Smooth muscle cell (in vitro differentiated cells): ENCODE measurements at regions not wholly inside any gene's neighbourhood (a gene's known extent, or its start where the extent isn't known, plus 50 kb on each side); places are given as distances from the start of the nearest gene placed in this dataset.

Experiments
- DNase-seq: peaks from one replicate; lab custom pipeline; 2025; ENCODE audit not compliant: unreplicated experiment; lab: John Stamatoyannopoulos, UW
- H2AFZ ChIP-seq: fragments of 200-600 bp; sonication (generic); 2 replicates; pipeline ENCODE4 v1.6.0; 2016; ENCODE audit warnings: antibody characterized with exemption, low read depth, mild to moderate bottlenecking
- H3F3A ChIP-seq: fragments of 200-600 bp; sonication (generic); 2 replicates; pipeline ENCODE4 v1.6.0; 2017; ENCODE audit warnings: antibody characterized with exemption, low read depth
- H3K27ac ChIP-seq: fragments of 200-600 bp; sonication (generic); 2 replicates; pipeline ENCODE4 v1.5.1; 2016; ENCODE audit warnings: low read depth, mild to moderate bottlenecking
- H3K27me3 ChIP-seq: fragments of 200-600 bp; sonication (generic); 2 replicates; pipeline ENCODE4 v1.6.1; 2016; ENCODE audit warnings: low read depth, mild to moderate bottlenecking
- H3K36me3 ChIP-seq: fragments of 200-600 bp; sonication (generic); 2 replicates; pipeline ENCODE4 v1.5.1; 2016; ENCODE audit warnings: low read depth
- H3K4me1 ChIP-seq: fragments of 200-600 bp; sonication (generic); 2 replicates; pipeline ENCODE4 v1.5.1; 2016; ENCODE audit warnings: low read depth
- H3K4me2 ChIP-seq: fragments of 200-600 bp; sonication (generic); 2 replicates; pipeline ENCODE4 v1.6.0; 2016; ENCODE audit warnings: mild to moderate bottlenecking
- H3K4me3 ChIP-seq: fragments of 200-600 bp; sonication (generic); 2 replicates; pipeline ENCODE4 v1.5.1; 2016; ENCODE audit warnings: mild to moderate bottlenecking
- H3K79me2 ChIP-seq: fragments of 200-600 bp; sonication (generic); 2 replicates; pipeline ENCODE4 v1.6.0; 2016; ENCODE audit warnings: low read depth, mild to moderate bottlenecking
- H3K9ac ChIP-seq: fragments of 200-600 bp; sonication (generic); 2 replicates; pipeline ENCODE4 v1.6.0; 2016; ENCODE audit warnings: low read depth
- H3K9me3 ChIP-seq: fragments of 200-600 bp; sonication (generic); replicated peaks from 2 replicates; pipeline ENCODE4 v1.5.1; 2016; ENCODE audit warnings: low read depth
- H4K20me1 ChIP-seq: fragments of 200-600 bp; sonication (generic); 2 replicates; pipeline ENCODE4 v1.6.0; 2016; ENCODE audit warnings: low read depth
- WGBS: methylation state at CpG from one replicate; pipeline ENCODE4 v1.1.7; 2016; ENCODE audit warnings: low lambda C conversion rate; 5-methylcytosine and 5-hydroxymethylcytosine counted together
- TF ChIP-seq, protein P1 (sequence below): fragments of 200-600 bp; sonication (generic); IDR thresholded peaks from 2 replicates; pipeline ENCODE4 v1.5.1; 2017; ENCODE audit warnings: borderline replicate concordance, mild to moderate bottlenecking, antibody characterized with exemption; ENCODE audit not compliant: insufficient read depth, poor library complexity, severe bottlenecking

DNA sequence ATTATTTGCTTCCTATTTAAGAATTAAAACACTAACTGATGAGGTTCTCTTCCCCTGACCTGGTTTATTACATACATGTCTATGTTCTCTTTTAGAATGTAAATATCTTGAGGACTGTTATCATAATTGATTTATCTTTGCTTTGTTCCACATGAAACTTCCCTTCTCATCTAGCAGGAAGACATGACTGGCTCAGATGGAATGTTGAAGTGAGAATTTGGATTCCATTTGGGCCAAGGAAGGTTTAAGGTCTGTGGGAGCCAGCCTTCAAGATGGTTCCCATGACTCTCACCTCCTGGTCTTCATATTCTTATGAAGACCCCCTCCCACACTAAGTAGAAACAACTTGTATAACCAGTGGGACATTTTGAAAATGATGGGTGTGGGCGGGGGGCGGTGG is 222.2 kb upstream of the GADL1 start:
- H3K4me3 ChIP-seq, result no peak overlapping the region
- DNase-seq, result no peak
- WGBS, result 100% methylated on average over 2 of the region's 2 CpGs
- H3K9ac ChIP-seq, result no peak overlapping the region
- no peaks in the 10 kb centered on the region for H3K36me3 ChIP-seq
- H3K4me2 ChIP-seq, result no peak overlapping the region
- TF ChIP-seq, protein P1, sequence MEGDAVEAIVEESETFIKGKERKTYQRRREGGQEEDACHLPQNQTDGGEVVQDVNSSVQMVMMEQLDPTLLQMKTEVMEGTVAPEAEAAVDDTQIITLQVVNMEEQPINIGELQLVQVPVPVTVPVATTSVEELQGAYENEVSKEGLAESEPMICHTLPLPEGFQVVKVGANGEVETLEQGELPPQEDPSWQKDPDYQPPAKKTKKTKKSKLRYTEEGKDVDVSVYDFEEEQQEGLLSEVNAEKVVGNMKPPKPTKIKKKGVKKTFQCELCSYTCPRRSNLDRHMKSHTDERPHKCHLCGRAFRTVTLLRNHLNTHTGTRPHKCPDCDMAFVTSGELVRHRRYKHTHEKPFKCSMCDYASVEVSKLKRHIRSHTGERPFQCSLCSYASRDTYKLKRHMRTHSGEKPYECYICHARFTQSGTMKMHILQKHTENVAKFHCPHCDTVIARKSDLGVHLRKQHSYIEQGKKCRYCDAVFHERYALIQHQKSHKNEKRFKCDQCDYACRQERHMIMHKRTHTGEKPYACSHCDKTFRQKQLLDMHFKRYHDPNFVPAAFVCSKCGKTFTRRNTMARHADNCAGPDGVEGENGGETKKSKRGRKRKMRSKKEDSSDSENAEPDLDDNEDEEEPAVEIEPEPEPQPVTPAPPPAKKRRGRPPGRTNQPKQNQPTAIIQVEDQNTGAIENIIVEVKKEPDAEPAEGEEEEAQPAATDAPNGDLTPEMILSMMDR, result no peak
- H2AFZ ChIP-seq, result no peak overlapping the region
- no peak overlapping the region for H3K27ac ChIP-seq
- no peaks in the 10 kb centered on the region for H3K4me1 ChIP-seq
- H3K27me3 ChIP-seq, result no peaks in the 10 kb centered on the region
- H3K79me2 ChIP-seq, result no peaks in the 10 kb centered on the region
- H3F3A ChIP-seq, result peaks cover 7% of the 10 kb centered on the region
- H4K20me1 ChIP-seq, result no peaks in the 10 kb centered on the region
- H3K9me3 ChIP-seq, result no peaks in the 10 kb centered on the region

DNA sequence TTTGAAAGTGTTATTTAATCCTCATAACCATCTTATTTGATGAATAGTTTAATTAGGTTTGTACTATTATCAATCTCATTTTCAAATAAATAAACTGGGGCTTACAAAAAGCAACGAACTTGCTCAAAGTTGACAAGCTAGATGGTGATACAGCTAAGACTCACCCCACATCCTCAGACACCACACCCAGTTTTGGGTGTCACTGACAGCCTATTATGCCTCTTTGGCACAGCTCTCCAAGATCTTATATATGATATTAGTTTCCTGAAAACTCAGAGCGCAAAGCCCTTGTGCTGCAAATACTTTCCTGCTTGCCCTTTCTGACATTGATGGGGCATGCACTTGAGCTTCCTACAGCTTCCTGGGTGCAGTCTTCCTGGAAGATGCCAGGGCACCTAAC is 223.4 kb upstream of the GADL1 start:
- Histone ChIP-seq H2AFZ (no peak overlapping the region), H3F3A (peaks cover 7% of the 10 kb centered on the region), H3K9ac (no peak overlapping the region), H3K9me3 (no peaks in the 10 kb centered on the region), H4K20me1 (no peaks in the 10 kb centered on the region), H3K27ac (no peak overlapping the region), H3K4me1 (no peaks in the 10 kb centered on the region), H3K4me2 (no peak overlapping the region), H3K79me2 (no peaks in the 10 kb centered on the region), H3K36me3 (no peaks in the 10 kb centered on the region), H3K27me3 (no peaks in the 10 kb centered on the region), H3K4me3 (no peak overlapping the region)
- TF ChIP-seq, protein P1, result no peak
- no peak for DNase-seq
- 93% methylated on average over 2 of the region's 2 CpGs for WGBS

DNA sequence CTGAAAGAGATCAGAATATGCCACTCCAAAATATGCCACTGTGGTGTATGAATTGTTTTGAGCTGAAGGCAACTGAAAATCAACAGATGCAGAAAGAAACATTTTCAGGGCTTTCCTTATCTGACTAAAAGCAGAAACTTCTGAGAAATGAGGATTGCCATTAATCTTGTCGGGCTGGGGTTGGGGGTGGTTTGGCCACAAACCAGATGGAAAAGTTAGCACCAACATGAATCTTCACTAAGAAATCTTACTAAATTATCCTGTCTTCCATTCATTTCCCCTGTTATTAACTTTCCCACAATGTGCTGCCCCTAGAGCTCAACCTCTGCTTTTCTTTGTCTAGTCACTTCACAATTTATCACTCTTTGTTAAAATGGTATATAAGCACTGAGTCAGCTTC is 229.9 kb upstream of the GADL1 start:
- no peaks in the 10 kb centered on the region for H3K27me3 ChIP-seq
- peaks cover 18% of the 10 kb centered on the region for H3K4me1 ChIP-seq
- H3K36me3 ChIP-seq, result no peaks in the 10 kb centered on the region
- no peak overlapping the region for H2AFZ ChIP-seq
- no peak overlapping the region for H3K4me2 ChIP-seq
- no peaks in the 10 kb centered on the region for H3F3A ChIP-seq
- no peak for DNase-seq
- H3K79me2 ChIP-seq, result no peaks in the 10 kb centered on the region
- TF ChIP-seq, protein P1, result no peak
- H3K9me3 ChIP-seq, result no peaks in the 10 kb centered on the region
- no peak overlapping the region for H3K4me3 ChIP-seq
- 33% methylated on average over 1 of the region's 1 CpG for WGBS
- no peak overlapping the region for H3K27ac ChIP-seq
- H4K20me1 ChIP-seq, result no peaks in the 10 kb centered on the region
- H3K9ac ChIP-seq, result no peak overlapping the region

DNA sequence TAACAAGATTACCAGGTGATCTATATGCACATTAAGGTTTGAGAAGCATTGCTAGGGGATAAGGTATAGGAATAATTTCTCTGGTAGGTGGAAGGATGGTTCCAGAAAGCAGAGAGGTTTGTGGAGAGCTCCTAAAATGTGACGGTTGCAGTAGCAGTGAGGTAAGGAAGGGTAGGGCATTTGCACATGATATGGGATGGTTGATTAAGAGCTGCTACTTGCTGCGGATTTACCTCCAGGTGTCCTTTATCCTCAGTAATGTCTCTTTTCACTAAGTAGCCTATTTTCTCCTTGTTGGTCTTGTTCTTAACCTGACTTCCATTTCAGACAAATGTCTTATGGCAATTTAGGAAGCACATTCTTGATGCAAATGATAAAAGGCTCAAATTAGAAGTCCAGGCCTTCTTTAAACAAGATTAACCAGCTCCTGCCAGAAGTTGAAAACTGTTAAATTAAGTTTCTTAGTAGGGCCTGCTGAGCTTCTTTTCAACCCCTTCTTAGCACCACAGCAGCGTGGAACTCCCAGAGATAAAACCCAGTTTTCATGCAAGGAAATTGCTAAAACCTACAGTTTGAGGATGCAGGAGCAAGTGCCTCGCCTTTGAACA is 231.1 kb upstream of the GADL1 start:
- no peaks in the 10 kb centered on the region for H3F3A ChIP-seq
- no peak overlapping the region for H3K4me2 ChIP-seq
- H3K27me3 ChIP-seq, result no peaks in the 10 kb centered on the region
- 68% methylated on average over 4 of the region's 4 CpGs for WGBS
- no peak overlapping the region for H3K4me3 ChIP-seq
- H3K9me3 ChIP-seq, result no peaks in the 10 kb centered on the region
- H2AFZ ChIP-seq, result no peak overlapping the region
- TF ChIP-seq, protein P1, result no peak
- no peaks in the 10 kb centered on the region for H4K20me1 ChIP-seq
- H3K27ac ChIP-seq, result no peak overlapping the region
- no peaks in the 10 kb centered on the region for H3K36me3 ChIP-seq
- no peaks in the 10 kb centered on the region for H3K79me2 ChIP-seq
- peaks cover 18% of the 10 kb centered on the region for H3K4me1 ChIP-seq
- DNase-seq, result no peak
- H3K9ac ChIP-seq, result no peak overlapping the region
